DND-41 (cell line): ENCODE measurements at regions not wholly inside any gene's neighbourhood (a gene's known extent, or its start where the extent isn't known, plus 50 kb on each side); places are given as distances from the start of the nearest gene placed in this dataset.
A peak's percentile ranks its signal among the peaks of the same experiment; 100 is the strongest.

Experiments
- ATAC-seq: fragments of 200-7000 bp; cut with Tn5 transposase; 3 replicates; pipeline ENCODE4 v1.9.1; 2021; ENCODE audit warnings: low read depth; ENCODE audit not compliant: insufficient read depth
- DNase-seq: peaks from one replicate; pipeline ENCODE4 v3.0.0-alpha.2; 2020
- H2AFZ ChIP-seq: 2 replicates; pipeline ENCODE4 v1.6.0; 2012; ENCODE audit warnings: low read depth, low read length
- H3K27ac ChIP-seq: 2 replicates; pipeline ENCODE4 v1.5.1; 2012; ENCODE audit warnings: low read length, inconsistent platforms
- H3K27me3 ChIP-seq: fragments of 200-600 bp; sonication (generic); 2 replicates; pipeline ENCODE4 v1.6.0; 2012; ENCODE audit warnings: low read length, mild to moderate bottlenecking, inconsistent platforms; ENCODE audit not compliant: insufficient read depth, poor library complexity
- H3K36me3 ChIP-seq: 2 replicates; pipeline ENCODE4 v1.5.1; 2012; ENCODE audit warnings: low read length, inconsistent platforms; ENCODE audit not compliant: insufficient read depth
- H3K4me1 ChIP-seq: 2 replicates; pipeline ENCODE4 v1.5.1; 2012; ENCODE audit warnings: mild to moderate bottlenecking, low read length; ENCODE audit not compliant: insufficient read depth
- H3K4me2 ChIP-seq: 2 replicates; pipeline ENCODE4 v1.6.0; 2012; ENCODE audit warnings: mild to moderate bottlenecking, moderate library complexity, low read length, inconsistent platforms; ENCODE audit not compliant: insufficient read depth
- H3K4me3 ChIP-seq, 2 experiments: fragments of 200-600 bp in 1 of 2; shearing (Covaris generic) in 1 of 2; 2 replicates each; pipeline ENCODE4 v1.5.1; 2012 to 2016; ENCODE audit warnings: inconsistent platforms in 2 of 2, low read length in 2 of 2, mild to moderate bottlenecking in 2 of 2, low read depth in 1 of 2, moderate library complexity in 1 of 2
- H3K79me2 ChIP-seq: 2 replicates; pipeline ENCODE4 v1.6.0; 2012; ENCODE audit warnings: low read length, inconsistent platforms; ENCODE audit not compliant: insufficient read depth
- H3K9ac ChIP-seq: 2 replicates; pipeline ENCODE4 v1.6.0; 2012; ENCODE audit warnings: low read depth, mild to moderate bottlenecking, inconsistent platforms, low read length, moderate library complexity
- H3K9me3 ChIP-seq: 2 replicates; pipeline ENCODE4 v1.5.1; 2012; ENCODE audit warnings: low read length, moderate library complexity, mild to moderate bottlenecking, inconsistent platforms; ENCODE audit not compliant: insufficient read depth, severe bottlenecking
- H4K20me1 ChIP-seq: 2 replicates; pipeline ENCODE4 v1.6.0; 2012; ENCODE audit warnings: low read length; ENCODE audit not compliant: insufficient read depth
- EZH2 ChIP-seq: IDR thresholded peaks from 3 replicates; pipeline ENCODE4 v1.6.1; 2012; ENCODE audit warnings: borderline replicate concordance, low read depth, mild to moderate bottlenecking, moderate library complexity, low read length, inconsistent platforms; ENCODE audit not compliant: severe bottlenecking
- TF ChIP-seq, protein P1 (sequence below): IDR thresholded peaks from 2 replicates; pipeline ENCODE4 v1.5.1; 2012; ENCODE audit warnings: borderline replicate concordance, low read length, moderate library complexity, mild to moderate bottlenecking; ENCODE audit not compliant: poor library complexity, severe bottlenecking; ENCODE audit errors: extremely low read depth

DNA sequence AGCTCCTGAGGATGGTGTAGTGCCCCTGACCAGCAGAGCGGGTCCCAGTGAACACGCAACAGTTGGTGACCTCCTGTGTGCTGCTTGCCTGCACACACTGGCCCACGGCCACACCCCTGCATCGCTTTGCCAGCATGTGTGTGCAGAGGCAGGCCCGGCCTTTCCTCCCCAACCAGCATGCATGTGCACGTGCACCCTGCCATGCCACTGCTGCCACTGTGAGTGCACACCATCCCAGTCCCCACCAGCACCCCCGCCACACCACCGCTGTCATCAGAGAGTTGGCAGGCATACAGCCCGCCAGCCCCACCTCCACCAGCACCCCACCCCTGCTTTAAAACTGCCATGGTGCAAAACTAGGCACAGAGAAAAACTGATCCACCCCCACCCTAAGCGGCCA lies 197.4 kb upstream of the SRD5A2 start:
- Histone ChIP-seq H3K27ac (no peak overlapping the region), H2AFZ (no peak overlapping the region), H3K79me2 (no peaks in the 10 kb centered on the region), H3K4me2 (no peak overlapping the region), H3K9ac (no peak overlapping the region), H3K9me3 (no peaks in the 10 kb centered on the region), H3K27me3 (no peaks in the 10 kb centered on the region), H3K4me1 (no peaks in the 10 kb centered on the region), H3K36me3 (no peaks in the 10 kb centered on the region), H3K4me3 (no peak overlapping the region), H4K20me1 (no peaks in the 10 kb centered on the region)
- DNase-seq (no peak), ATAC-seq (no peak)
- TF ChIP-seq EZH2: no peak
- TF ChIP-seq, protein P1, sequence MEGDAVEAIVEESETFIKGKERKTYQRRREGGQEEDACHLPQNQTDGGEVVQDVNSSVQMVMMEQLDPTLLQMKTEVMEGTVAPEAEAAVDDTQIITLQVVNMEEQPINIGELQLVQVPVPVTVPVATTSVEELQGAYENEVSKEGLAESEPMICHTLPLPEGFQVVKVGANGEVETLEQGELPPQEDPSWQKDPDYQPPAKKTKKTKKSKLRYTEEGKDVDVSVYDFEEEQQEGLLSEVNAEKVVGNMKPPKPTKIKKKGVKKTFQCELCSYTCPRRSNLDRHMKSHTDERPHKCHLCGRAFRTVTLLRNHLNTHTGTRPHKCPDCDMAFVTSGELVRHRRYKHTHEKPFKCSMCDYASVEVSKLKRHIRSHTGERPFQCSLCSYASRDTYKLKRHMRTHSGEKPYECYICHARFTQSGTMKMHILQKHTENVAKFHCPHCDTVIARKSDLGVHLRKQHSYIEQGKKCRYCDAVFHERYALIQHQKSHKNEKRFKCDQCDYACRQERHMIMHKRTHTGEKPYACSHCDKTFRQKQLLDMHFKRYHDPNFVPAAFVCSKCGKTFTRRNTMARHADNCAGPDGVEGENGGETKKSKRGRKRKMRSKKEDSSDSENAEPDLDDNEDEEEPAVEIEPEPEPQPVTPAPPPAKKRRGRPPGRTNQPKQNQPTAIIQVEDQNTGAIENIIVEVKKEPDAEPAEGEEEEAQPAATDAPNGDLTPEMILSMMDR: no peak

DNA sequence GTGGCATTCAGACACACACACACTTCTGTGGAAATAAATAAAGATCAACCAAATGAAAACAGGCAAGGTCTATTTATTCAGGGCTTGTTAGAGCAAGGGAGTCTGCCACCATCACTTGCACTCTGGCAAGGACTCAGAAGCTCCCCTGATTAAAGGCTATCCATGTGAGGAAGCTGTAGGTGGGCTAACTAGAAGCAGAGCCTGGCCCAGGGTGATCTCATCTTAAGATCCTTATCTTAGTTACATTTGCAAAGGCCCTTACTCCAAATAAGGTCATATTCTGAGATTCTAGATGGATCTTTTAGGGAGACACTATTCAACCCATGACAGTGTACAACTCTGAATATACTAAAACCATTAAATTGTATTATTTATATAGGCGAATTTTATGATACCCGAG lies 190.0 kb upstream of the SRD5A2 start:
- Histone ChIP-seq H3K27ac (no peak overlapping the region), H3K4me2 (no peak overlapping the region)

DNA sequence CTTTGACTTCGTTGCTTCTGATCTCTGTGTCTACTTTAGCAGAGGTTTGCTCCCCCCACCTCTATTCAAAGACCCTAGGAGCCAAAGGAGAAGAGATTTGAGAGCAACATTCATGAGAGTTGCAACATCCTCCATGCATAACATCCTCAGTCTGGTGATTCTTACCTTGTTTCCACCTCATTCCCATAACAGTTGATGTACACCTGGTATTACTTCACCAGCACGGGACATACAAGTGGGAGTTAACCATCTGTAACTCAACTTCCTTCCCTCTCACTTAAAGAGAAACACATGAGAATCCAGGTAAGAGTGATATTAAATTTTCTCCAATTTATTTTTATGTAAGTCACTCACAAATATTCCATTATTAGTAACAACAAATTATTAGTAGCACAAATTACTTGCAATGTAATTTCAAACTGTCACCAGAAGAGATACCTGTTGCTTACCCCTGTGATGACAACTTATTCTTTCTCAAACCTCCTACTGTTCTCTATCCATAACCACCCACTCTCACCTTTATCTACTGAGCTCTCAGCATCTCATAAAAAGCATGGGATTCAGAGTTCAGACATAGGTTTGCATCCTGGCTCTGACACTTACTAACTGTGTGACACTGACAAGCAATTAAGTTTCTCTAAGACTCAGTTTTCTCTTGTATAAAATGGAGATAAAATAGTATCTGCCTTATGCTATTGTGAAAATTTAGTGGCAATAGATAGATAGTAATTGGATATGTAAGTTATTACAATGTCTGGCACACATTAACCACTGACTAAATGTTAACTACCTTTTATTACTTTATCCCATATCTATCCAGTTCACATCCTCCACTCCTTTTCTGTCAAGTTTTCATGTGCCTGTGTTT lies 184.6 kb upstream of the SRD5A2 start:
- ATAC-seq: no peak
- no peak for TF ChIP-seq EZH2
- TF ChIP-seq, protein P1: no peak

More for the DNA sequence above, 190.0 kb upstream of the SRD5A2 start:
- H3K27me3 ChIP-seq: peaks cover 2% of the 10 kb centered on the region
- DNase-seq (no peak), ATAC-seq (peak; percentile 29; the same call in 1 of the 3 replicates)
- TF ChIP-seq, protein P1: no peak
- no peaks in the 10 kb centered on the region for H3K79me2 ChIP-seq
- H3K9me3 ChIP-seq: no peaks in the 10 kb centered on the region
- no peak overlapping the region for H3K4me3 ChIP-seq
- no peaks in the 10 kb centered on the region for H3K36me3 ChIP-seq
- H3K4me1 ChIP-seq: no peaks in the 10 kb centered on the region
- no peaks in the 10 kb centered on the region for H4K20me1 ChIP-seq
- H2AFZ ChIP-seq: no peak overlapping the region
- H3K9ac ChIP-seq: no peak overlapping the region

More for the DNA sequence above, 184.6 kb upstream of the SRD5A2 start:
- H3K27ac ChIP-seq: no peak overlapping the region
- H3K36me3 ChIP-seq: no peaks in the 10 kb centered on the region
- H3K4me1 ChIP-seq: no peaks in the 10 kb centered on the region
- no peaks in the 10 kb centered on the region for H3K9me3 ChIP-seq
- H3K27me3 ChIP-seq: no peaks in the 10 kb centered on the region
- no peaks in the 10 kb centered on the region for H4K20me1 ChIP-seq
- H2AFZ ChIP-seq: no peak overlapping the region
- H3K4me3 ChIP-seq: no peak overlapping the region
- no peak overlapping the region for H3K4me2 ChIP-seq
- DNase-seq: no peak
- H3K79me2 ChIP-seq: no peaks in the 10 kb centered on the region
- H3K9ac ChIP-seq: no peak overlapping the region
